Lower leg skin (tissue), 3 donors: ENCODE measurements at regions not wholly inside any gene's neighbourhood (a gene's known extent, or its start where the extent isn't known, plus 50 kb on each side); places are given as distances from the start of the nearest gene placed in this dataset.

ENCODE experiments used
- POLR2A ChIP-seq, 2 donors: fragments of 450-650 bp; IDR thresholded peaks; one replicate each; pipeline ENCODE4 v1.6.1; 2016 to 2017; ENCODE audit warnings: antibody characterized with exemption in 2 of 2, mild to moderate bottlenecking in 1 of 2, moderate library complexity in 1 of 2
- TF ChIP-seq, protein P1 (sequence below), 3 donors: fragments of 450-650 bp; IDR thresholded peaks; one replicate each; pipeline ENCODE4 v1.5.1; 2016; ENCODE audit warnings: antibody characterized with exemption in 3 of 3, mild to moderate bottlenecking in 3 of 3, moderate library complexity in 2 of 3

DNA sequence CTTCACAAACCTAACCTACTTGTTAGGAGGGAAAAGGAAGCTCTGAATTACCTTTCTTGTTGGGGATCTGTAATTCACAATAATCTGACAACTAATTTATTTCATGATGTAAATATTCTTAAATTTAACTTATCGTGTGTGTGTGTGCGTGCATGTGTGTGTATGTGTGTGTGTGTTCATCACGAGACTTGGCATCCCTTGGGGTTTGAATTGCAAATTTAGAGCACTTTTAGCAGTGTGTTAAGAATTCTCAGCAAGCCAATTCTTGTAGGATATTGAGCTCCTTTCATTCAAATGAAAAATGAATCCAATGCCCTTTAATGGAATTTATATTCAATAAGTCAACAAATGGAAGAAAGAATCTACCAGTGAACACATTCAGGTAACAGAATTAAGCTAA is 85.9 kb upstream of the C3orf80 start:
- TF ChIP-seq, protein P1, sequence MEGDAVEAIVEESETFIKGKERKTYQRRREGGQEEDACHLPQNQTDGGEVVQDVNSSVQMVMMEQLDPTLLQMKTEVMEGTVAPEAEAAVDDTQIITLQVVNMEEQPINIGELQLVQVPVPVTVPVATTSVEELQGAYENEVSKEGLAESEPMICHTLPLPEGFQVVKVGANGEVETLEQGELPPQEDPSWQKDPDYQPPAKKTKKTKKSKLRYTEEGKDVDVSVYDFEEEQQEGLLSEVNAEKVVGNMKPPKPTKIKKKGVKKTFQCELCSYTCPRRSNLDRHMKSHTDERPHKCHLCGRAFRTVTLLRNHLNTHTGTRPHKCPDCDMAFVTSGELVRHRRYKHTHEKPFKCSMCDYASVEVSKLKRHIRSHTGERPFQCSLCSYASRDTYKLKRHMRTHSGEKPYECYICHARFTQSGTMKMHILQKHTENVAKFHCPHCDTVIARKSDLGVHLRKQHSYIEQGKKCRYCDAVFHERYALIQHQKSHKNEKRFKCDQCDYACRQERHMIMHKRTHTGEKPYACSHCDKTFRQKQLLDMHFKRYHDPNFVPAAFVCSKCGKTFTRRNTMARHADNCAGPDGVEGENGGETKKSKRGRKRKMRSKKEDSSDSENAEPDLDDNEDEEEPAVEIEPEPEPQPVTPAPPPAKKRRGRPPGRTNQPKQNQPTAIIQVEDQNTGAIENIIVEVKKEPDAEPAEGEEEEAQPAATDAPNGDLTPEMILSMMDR (IDR thresholded peaks at IDR 0.05) = no peak
- TF ChIP-seq POLR2A (IDR thresholded peaks at IDR 0.05) = no peak
